UCSD-AML1 (cell line): ENCODE measurements at regions not wholly inside any gene's neighbourhood (a gene's known extent, or its start where the extent isn't known, plus 50 kb on each side); places are given as distances from the start of the nearest gene placed in this dataset.
"Not testable (repeated sequence)": the region's sequence is repeated elsewhere in the genome, so short reads cannot be mapped to it uniquely, and the experiment has no call there.

Experiments
- DNase-seq: peaks from one replicate; lab custom pipeline; 2025; ENCODE audit not compliant: unreplicated experiment; lab: John Stamatoyannopoulos, UW

- DNase-seq, result no peak
Measured at GRCh38 chr5:167355346-167355745, 936.1 kb upstream of the WWC1 start.

GRCh38 chr5:167356374-167356773 lies 935.1 kb upstream of the WWC1 start:
- DNase-seq, result no peak

DNA sequence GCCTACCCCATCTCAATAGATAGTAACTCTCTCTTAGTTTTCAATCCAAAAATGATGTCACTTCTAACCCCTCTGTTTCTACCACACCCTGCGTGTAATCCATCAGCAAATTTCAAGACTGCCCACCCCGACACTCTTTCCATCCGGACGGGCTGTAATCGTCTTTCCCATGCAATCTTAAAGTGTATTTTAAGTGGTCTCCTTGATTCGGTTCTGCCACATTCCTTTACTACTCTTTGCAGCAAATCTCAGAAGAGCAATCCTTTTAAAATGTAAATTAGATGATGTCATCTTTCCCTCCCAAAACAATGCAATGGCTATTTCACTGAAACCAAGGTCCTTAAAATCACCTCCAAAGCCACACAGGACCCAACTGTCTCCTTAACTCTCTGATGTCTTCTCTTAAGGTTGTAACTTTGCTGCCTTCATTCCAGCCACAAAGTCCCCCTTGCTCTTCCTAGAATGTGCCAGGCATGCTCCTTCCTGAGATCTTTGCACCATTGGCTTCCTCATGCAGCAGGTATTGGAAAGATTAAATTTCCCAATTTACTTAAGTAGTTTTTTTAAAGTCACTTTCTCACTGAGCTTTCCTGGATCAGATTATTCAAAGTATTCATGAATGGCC lies 932.5 kb upstream of the WWC1 start:
- DNase-seq, result no peak

DNA sequence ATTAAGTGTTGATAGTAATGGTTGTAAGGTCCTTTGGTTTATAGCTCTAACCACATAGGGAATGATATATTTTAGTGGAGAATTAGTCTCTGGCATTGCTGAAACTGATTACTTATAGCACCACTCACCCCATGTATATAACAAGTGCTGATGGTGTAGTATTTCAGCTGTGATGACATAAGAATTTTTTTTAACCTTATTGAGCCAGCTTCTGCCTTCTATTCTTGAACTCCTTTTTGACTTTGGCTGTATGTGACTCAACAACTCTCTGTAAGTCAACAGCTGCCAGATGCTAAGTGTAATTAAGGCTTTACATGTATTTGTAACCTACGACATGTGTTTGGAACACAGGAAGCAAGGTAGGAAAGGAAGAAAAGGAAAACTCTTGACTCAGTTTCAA lies 929.6 kb upstream of the WWC1 start:
- no peak for DNase-seq

- DNase-seq, result no peak
Measured at GRCh38 chr5:167363065-167363464, 928.4 kb upstream of the WWC1 start.

DNA sequence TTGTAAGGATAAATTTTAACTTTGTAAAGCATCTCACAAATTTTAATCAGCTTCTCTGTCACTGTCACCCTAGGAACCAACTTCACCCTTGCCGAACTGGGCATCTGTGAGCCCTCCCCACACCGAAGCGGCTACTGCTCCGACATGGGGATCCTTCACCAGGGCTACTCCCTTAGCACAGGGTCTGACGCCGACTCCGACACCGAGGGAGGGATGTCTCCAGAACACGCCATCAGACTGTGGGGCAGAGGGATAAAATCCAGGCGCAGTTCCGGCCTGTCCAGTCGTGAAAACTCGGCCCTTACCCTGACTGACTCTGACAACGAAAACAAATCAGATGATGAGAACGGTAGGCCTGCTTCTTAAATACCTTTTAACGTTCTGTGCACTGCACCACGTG lies 916.3 kb upstream of the WWC1 start:
- DNase-seq, result no peak

DNA sequence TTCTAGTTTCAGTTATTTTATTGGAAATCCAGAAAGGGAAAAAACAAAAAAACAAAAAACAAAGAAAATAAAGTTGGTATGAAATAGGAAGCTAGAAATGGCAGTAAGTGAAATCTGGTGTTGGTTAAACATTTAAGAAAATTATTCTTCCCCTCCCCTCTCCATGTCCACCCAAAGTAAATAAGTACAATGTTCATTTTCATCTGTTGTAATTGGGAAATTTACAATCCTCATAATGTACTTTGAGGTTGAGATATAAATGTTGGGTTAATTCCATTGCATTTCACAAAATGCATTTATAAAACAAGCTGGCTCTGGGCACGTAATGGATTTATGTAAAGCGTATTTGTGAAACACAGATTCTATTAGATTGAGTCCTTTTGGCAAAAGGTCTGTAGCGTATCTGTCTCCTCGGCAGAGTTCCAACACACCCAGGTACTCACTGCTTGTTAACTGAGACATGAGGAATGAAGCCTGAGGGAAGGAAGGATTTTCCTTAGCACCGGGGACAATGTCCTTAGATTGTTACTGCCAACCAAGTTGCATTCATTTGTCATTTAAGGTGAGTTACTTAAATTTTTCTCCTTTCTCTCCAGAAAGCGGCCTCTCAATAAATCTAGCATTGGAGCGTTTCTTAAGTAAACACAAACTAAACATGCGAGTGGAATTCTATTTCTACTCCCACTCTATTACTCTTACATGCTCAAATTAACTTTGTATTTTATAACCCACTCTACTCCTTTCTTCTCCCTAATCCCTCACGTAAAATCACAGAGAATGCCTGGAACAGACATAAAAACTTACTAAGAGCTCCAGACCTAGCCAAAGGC lies 912.3 kb upstream of the WWC1 start:
- no peak for DNase-seq

DNA sequence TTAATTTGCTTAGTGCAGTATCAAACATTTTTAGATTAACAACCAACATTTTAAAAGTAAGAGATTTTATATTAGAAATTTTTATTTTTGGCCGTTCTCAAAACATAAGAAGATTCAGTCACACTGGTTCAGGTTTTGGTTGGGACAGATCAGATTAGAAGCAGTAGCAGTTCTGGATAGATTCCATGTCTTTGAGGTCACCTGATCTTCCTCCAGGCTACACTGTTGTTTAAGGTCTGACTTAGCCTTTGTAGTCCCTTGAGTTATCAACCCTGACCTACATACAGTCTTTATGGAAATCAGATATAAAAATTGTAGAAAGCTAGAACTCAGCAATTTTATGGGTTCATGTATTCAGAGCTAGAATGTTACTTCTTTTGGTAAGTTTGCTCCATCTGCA lies 910.0 kb upstream of the WWC1 start:
- no peak for DNase-seq

DNA sequence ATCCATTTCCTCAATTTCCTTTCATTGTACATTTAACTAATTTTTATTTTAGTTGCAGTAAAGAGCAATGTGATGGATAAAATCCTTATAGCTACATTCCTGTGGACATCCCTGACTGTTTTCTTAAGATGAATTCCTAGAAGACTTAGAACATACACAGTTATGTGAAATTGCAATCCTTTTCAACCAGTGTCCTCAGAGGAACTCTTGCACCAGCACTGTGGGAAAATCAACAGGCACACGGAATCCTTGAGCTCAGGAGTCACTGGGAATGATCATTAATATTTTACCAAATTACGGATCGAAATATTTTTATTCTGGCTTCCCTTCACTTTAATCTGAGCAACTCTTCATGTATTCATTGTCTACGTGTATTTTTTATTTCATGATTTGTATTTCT lies 901.9 kb upstream of the WWC1 start:
- DNase-seq, result no peak

DNA sequence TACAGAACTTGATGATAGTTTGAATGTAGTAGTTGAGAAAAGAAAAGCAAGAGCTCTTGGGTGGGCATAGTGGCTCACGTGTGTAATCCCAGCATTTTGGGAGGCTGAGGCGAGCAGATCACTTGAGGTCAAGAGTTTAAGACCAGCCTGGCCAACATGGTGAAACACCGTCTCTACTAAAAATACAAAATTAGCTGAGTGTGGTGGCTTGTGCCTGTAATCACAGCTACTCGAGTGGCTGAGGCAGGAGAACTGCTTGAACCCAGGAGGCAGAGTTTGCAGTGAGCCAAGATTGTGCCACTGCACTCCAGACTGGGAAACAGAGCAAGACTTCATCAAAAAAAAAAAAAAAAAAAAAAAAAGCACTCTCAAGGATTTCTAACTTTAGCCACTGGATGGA lies 900.2 kb upstream of the WWC1 start:
- DNase-seq, result not testable (repeated sequence)

- DNase-seq, result no peak
Measured at GRCh38 chr5:167392240-167392639, 899.2 kb upstream of the WWC1 start.

DNA sequence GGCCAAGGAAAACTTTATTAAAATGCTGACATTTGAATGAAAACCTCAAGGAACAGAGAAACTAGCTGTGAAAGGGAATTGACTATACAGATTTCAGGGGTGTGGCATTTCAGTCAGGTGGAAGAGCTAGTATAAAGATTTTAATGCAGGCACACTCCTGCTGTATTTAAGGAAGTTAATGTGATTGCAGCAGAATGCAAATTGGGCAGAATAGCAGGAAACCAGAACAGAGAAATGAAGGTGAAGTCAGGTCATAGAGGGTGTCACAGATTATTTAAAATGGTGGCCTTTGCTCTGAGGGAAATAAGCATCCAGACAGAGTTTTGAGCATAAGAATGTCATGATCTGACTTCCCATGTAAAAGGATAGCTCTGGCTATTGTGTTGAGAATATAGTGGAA lies 898.1 kb upstream of the WWC1 start:
- no peak for DNase-seq

DNA sequence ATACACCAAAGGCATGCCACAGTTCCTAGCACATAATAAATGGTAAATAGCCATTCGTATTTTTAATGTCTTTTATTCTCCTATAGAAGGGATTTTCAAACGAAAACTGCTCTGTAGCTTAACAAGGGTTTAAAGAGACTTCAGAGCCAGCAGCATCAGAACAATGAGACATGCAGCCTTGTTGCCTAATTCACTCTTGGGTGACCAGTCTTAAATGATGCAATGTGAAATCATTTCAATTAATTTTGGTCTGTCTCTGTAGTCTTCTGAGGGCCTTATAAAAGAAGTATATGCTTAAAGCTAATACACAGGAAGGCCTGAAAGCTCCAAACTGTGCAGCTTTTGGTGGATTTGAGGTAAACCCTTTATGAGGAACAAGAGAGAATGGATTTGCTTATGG lies 888.8 kb upstream of the WWC1 start:
- no peak for DNase-seq

GRCh38 chr5:167406513-167406912 lies 884.9 kb upstream of the WWC1 start:
- DNase-seq, result no peak

DNA sequence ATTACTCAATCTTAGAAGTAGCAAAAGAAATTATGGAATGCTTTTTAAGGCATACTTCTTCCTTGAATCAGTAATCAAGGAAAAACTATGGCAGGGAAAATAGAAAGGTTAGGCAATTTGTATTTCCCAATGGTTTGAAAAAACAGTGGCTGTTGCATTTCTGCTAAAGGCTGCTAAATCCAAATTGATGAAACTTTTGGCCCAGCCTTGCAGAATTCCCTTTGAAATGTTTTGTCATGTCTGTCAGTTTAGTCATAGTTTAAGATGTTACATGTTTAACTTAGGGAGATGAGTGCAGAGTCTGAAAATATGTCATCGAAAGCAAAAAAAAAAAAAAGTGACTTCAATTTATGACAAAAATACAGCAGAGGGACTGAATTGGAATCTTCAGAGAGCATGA lies 878.9 kb upstream of the WWC1 start:
- DNase-seq, result no peak

GRCh38 chr5:167413506-167413905 lies 877.9 kb upstream of the WWC1 start:
- no peak for DNase-seq

- no peak for DNase-seq
Measured at GRCh38 chr5:167414611-167415010, 876.8 kb upstream of the WWC1 start.

DNA sequence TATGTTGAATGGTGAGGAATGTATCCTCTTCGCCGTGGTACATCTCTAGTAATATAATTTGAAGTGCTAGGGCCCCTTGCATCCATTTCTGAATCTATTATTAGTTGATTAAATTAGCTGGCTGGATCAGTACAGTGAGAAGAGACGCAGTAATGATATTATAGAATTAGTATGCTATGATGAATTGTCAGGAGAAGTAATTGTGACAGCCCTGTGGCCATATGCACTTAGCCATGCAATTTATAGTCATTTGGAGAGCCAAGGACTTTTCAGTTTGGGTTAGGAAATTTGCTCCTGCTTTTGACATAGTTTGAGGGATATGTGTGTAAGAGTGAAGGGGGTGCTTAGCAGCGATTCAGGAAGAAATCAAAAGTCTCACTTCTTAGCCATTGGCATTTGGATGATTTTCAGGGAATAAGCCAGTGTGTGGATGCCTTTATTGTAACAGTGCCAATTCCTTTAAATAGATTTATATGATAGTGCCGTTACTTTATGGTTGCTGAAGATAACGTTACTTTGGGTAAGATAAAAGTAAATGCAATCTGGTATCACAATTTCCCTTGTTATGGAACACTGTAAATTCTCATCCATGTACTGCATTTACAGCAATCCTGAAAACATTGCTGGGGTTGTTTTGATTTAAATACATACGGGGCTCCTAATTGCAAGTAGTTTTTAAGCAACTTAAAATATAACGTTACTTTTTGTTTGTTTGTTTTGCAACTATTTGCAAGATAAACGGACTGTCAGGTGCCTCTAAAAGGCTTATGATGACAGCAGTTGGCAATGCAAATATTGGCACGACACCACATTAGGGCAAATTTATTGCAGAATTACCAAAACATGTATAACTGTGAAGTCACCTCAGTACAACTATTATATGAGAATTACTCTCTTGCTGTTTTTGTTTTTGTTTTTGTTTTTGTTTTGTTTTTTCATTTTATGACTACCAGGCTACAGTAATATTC lies 875.4 kb upstream of the WWC1 start:
- DNase-seq, result no peak

GRCh38 chr5:167417662-167418061 lies 873.8 kb upstream of the WWC1 start:
- no peak for DNase-seq

- no peak for DNase-seq
Measured at GRCh38 chr5:167425161-167425560, 866.3 kb upstream of the WWC1 start.

GRCh38 chr5:167426501-167426900 lies 864.9 kb upstream of the WWC1 start:
- no peak for DNase-seq

DNA sequence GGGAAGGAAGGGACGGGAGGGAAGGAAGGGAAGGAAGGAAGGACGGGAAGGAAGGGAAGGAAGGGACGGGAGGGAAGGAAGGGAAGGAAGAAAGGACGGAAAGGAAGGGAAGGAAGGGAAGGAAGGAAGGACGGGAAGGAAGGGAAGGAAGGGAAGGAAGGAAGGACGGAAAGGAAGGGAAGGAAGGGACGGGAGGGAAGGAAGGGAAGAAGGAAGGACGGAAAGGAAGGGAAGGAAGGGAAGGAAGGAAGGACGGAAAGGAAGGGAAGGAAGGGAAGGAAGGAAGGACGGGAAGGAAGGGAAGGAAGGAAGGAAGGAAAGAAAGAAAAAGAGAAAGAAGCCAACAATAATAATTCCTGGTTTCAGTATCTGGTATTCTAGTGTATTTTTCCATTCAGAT lies 863.8 kb upstream of the WWC1 start:
- not testable (repeated sequence) for DNase-seq
